H1 (cell line): ENCODE measurements at regions not wholly inside any gene's neighbourhood (a gene's known extent, or its start where the extent isn't known, plus 50 kb on each side); places are given as distances from the start of the nearest gene placed in this dataset.

Experiments
- FOSL1 ChIP-seq: IDR thresholded peaks from 2 replicates; pipeline ENCODE4 v1.6.1; 2011; ENCODE audit warnings: mild to moderate bottlenecking, low read depth, low read length, moderate library complexity; ENCODE audit not compliant: insufficient read depth
- TF ChIP-seq, protein P1 (sequence below), 3 experiments: IDR thresholded peaks; 1 replicate in 2 of 3; 2 replicates in 1 of 3; pipeline versions ENCODE4 v1.5.1 to v1.6.1; 2011; ENCODE audit warnings: low read length in 3 of 3, mild to moderate bottlenecking in 3 of 3, inconsistent platforms in 2 of 3, low read depth in 1 of 3, moderate library complexity in 1 of 3; ENCODE audit not compliant: insufficient read depth in 1 of 3; ENCODE audit errors: control extremely low read depth in 1 of 3

DNA sequence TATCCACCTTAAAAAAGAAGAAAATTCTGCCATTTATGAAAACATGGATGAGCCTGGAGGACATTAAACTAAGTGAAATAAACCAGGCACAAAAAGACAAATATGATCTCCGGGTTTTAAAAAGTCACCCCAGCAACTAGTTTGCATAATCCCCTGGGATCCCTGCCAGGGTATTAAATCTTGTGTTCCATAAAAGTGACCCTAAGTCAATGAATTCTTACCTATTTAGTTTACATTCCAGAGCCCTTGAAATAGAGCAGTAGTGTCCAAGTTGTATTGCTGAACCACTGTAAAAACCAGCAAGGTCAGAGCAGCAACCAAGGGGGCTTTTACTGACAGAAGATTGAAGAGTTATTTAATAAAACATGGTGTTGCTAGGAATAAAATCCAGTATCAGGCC lies 716.8 kb upstream of the BCHE start (continued):
- no peak for TF ChIP-seq FOSL1
- TF ChIP-seq, protein P1, sequence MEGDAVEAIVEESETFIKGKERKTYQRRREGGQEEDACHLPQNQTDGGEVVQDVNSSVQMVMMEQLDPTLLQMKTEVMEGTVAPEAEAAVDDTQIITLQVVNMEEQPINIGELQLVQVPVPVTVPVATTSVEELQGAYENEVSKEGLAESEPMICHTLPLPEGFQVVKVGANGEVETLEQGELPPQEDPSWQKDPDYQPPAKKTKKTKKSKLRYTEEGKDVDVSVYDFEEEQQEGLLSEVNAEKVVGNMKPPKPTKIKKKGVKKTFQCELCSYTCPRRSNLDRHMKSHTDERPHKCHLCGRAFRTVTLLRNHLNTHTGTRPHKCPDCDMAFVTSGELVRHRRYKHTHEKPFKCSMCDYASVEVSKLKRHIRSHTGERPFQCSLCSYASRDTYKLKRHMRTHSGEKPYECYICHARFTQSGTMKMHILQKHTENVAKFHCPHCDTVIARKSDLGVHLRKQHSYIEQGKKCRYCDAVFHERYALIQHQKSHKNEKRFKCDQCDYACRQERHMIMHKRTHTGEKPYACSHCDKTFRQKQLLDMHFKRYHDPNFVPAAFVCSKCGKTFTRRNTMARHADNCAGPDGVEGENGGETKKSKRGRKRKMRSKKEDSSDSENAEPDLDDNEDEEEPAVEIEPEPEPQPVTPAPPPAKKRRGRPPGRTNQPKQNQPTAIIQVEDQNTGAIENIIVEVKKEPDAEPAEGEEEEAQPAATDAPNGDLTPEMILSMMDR (IDR thresholded peaks at IDR 0.05; ENCODE audit: control extremely low read depth in 1 of 3, insufficient read depth in 1 of 3, low read depth in 1 of 3, low read length in 3 of 3): no peak
